Activated naive CD4-positive, alpha-beta T cell treated with anti-CD3 and anti-CD28 coated beads for 36 hours (primary cell): ENCODE measurements at regions not wholly inside any gene's neighbourhood (a gene's known extent, or its start where the extent isn't known, plus 50 kb on each side); places are given as distances from the start of the nearest gene placed in this dataset.

Experiments
- CTCF ChIA-PET: fragments of 350-600 bp; sonication (Branson Sonifier 250); formaldehyde crosslinking; loops from one replicate; lab custom pipeline; 2021; ENCODE audit warnings: antibody characterized with exemption; lab: Charles Lee
- DNase-seq: peaks from one replicate; pipeline ENCODE4 v3.0.0-alpha.2; 2020
- H3K27ac Mint-ChIP-seq: one replicate; pipeline ENCODE4 v1.8.0; 2021; ENCODE audit warnings: mild to moderate bottlenecking, mixed read lengths
- H3K27me3 Mint-ChIP-seq: one replicate; pipeline ENCODE4 v1.8.0; 2021; ENCODE audit warnings: low read depth, mixed read lengths
- H3K36me3 Mint-ChIP-seq: one replicate; pipeline ENCODE4 v1.8.0; 2021; ENCODE audit warnings: low read depth, mixed read lengths
- H3K4me1 Mint-ChIP-seq: one replicate; pipeline ENCODE4 v1.8.0; 2021; ENCODE audit warnings: low read depth, mixed read lengths
- H3K4me3 Mint-ChIP-seq: one replicate; pipeline ENCODE4 v1.8.0; 2021; ENCODE audit warnings: mild to moderate bottlenecking, moderate library complexity, mixed read lengths
- H3K9me3 Mint-ChIP-seq: one replicate; pipeline ENCODE4 v1.8.0; 2021; ENCODE audit warnings: mixed read lengths
- intact Hi-C: fragments of 100-400 bp; cut with micrococcal nuclease; formaldehyde crosslinking; loops from one replicate; pipeline ENCODE4 v1.15.1; 2023

GRCh38 chr16:85326794-85327181 is 214.5 kb upstream of the CIBAR2 start:
- CTCF ChIA-PET = no interaction called here
- DNase-seq = no peak
- H3K27ac Mint-ChIP-seq = no peak overlapping the region
- H3K4me3 Mint-ChIP-seq = no peak overlapping the region
- H3K4me1 Mint-ChIP-seq = peaks cover 5% of the 10 kb centered on the region
- H3K36me3 Mint-ChIP-seq = no peaks in the 10 kb centered on the region
- intact Hi-C loops = no loop called here
- H3K27me3 Mint-ChIP-seq = peaks cover 4% of the 10 kb centered on the region
- no peaks in the 10 kb centered on the region for H3K9me3 Mint-ChIP-seq

DNA sequence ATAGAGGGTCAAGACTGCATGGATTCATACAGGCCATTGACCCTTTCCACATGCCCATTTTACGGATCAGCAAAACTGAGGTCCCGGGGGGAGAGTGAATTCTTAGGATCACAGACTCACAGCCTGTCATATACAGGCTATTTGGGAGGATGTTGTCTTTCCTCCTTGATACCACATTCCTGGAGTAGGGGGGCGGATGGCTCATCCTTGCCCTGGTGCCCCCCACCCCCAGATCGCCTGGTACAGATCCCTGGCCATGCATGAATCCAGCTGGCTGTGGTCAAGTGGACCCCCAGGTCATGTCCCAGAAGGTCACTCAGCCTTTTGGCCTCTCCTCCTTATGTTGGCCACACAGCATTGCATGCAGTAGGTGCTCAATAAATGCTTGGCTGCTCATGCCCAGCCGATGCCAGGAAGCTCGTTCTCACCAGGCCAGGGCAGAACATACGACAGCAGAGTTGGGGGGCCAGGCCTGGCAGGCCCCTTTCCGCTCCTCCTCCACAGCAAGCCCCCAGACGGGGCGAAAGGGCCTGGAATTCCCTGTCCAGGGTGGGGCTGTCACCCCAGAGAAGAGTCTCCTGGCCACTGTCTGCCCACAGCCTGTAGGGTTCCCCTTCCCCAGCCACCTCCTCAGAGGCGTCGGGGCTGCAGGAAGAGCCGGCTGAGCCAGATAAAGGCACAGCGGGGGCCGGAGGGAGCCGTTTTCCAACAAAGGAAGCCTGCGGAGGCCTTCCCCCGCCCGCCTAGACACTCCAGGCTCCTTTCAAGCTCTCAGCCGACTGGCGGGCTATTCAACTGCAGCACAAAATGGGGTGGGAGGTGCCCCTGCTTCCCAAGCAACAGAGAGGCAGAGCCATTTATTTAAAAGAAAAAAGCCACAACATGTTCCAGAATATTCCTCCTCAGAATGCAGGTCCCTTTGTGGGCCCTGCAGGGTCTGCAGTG is 215.7 kb upstream of the CIBAR2 start:
- H3K4me1 Mint-ChIP-seq = peaks cover 5% of the 10 kb centered on the region
- DNase-seq = no peak

GRCh38 chr16:85328676-85329058 is 216.4 kb upstream of the CIBAR2 start:
- intact Hi-C loops = no loop called here
- H3K36me3 Mint-ChIP-seq = no peaks in the 10 kb centered on the region
- H3K27ac Mint-ChIP-seq = no peak overlapping the region
- no peak overlapping the region for H3K4me3 Mint-ChIP-seq
- no peaks in the 10 kb centered on the region for H3K9me3 Mint-ChIP-seq
- DNase-seq = no peak
- H3K27me3 Mint-ChIP-seq = peaks cover 4% of the 10 kb centered on the region
- CTCF ChIA-PET = interaction anchor here (0.6 kb wide), 1 partner anchor 241 kb away, joined by 3 read pairs; no protein-coding TSS in a partner anchor
- peaks cover 5% of the 10 kb centered on the region for H3K4me1 Mint-ChIP-seq

More for the DNA sequence above, 215.7 kb upstream of the CIBAR2 start:
- peaks cover 4% of the 10 kb centered on the region for H3K27me3 Mint-ChIP-seq
- no peaks in the 10 kb centered on the region for H3K9me3 Mint-ChIP-seq
- no peaks in the 10 kb centered on the region for H3K36me3 Mint-ChIP-seq
- intact Hi-C loops = no loop called here
- no peak overlapping the region for H3K4me3 Mint-ChIP-seq
- no peak overlapping the region for H3K27ac Mint-ChIP-seq
- CTCF ChIA-PET = interaction anchor here (0.8 kb wide), 1 partner anchor 21 kb away, joined by 3 read pairs; no protein-coding TSS in a partner anchor

GRCh38 chr16:85329059-85329812 is 217.0 kb upstream of the CIBAR2 start:
- Mint-ChIP-seq H3K4me1 (peaks cover 5% of the 10 kb centered on the region), H3K27me3 (peaks cover 4% of the 10 kb centered on the region), H3K4me3 (no peak overlapping the region), H3K27ac (no peak overlapping the region), H3K9me3 (no peaks in the 10 kb centered on the region), H3K36me3 (no peaks in the 10 kb centered on the region)
- CTCF ChIA-PET = interaction anchor here (0.6 to 2.0 kb wide), 3 partner anchors 9 to 242 kb away, joined by 3 to 17 read pairs (median 3); no protein-coding TSS in a partner anchor
- DNase-seq = no peak
- intact Hi-C loops = no loop called here

DNA sequence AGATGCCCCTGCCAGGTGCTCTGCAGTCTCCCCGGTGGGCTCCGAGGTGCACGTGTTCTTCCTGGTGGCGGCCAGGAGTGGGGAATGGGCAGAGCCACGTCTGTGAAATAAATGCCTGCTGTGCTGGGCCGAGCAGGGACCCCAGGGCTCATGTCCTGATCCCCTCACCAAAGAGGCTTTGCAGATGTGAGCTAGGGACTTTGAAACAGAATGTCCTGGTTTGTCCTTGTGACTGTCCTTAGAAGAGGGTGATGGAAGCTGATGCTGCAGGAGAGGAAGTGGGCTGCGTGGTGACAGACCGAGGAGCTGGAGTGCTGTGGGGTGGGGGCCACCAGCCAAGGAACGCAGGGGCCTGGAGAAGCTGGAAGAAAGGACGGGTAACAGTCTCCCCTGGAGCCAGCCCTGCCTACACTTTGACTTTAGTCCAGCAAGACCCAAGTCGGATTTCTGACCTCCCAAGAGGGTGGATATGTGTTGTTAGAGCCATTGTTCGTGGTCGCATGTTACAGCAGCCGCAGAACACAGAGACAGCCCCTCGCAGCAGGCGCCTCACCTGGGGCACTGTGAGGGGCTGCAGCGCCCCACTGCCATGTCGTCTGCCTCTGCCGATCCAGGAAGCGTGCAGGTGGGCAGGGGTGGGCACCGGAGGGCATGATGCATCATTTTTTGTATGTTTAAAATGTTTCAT is 217.9 kb upstream of the CIBAR2 start:
- H3K27ac Mint-ChIP-seq = no peak overlapping the region
- H3K4me3 Mint-ChIP-seq = no peak overlapping the region
- no peaks in the 10 kb centered on the region for H3K36me3 Mint-ChIP-seq
- no peaks in the 10 kb centered on the region for H3K9me3 Mint-ChIP-seq
- H3K27me3 Mint-ChIP-seq = peaks cover 4% of the 10 kb centered on the region
- H3K4me1 Mint-ChIP-seq = peaks cover 8% of the 10 kb centered on the region
- intact Hi-C loops = loop anchor here (1.0 kb wide), 1 partner anchor 27 kb away; no protein-coding TSS in a partner anchor
- no peak for DNase-seq
- CTCF ChIA-PET = interaction anchor here (0.6 to 2.0 kb wide), 4 partner anchors 8 to 95 kb away, joined by 3 to 17 read pairs (median 3); no protein-coding TSS in a partner anchor

DNA sequence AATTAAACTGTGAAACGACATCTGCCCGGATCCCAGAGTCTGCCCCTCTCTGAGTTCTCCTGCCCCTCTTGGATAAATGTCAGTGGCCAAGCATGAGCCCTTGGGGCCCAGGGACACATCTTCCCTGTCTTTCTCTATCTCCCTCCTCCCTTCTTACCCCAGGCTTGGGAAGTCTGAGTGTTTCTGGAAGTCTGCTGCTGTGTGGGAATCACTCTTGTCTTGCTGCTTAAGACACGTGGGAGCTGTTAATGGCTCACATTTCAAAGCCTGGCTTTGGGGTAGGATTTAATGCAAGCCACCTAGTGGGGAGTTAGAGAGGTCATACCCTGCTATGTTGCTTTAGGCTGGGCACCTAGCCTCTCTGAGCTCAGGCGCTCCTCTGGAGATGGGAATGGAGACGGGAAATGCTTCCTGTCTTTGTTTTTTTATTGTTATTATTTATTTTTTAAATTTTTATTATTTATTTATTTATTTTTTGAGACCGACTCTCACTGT is 218.5 kb upstream of the CIBAR2 start:
- Mint-ChIP-seq H3K27ac (no peak overlapping the region), H3K27me3 (peaks cover 4% of the 10 kb centered on the region), H3K9me3 (no peaks in the 10 kb centered on the region), H3K36me3 (no peaks in the 10 kb centered on the region), H3K4me3 (no peak overlapping the region), H3K4me1 (peaks cover 12% of the 10 kb centered on the region)
- intact Hi-C loops = loop anchor here (1.0 kb wide), 1 partner anchor 27 kb away; no protein-coding TSS in a partner anchor
- CTCF ChIA-PET = interaction anchor here (0.6 to 2.0 kb wide), 4 partner anchors 8 to 94 kb away, joined by 3 to 17 read pairs (median 3); no protein-coding TSS in a partner anchor
- peak; percentile 26 for DNase-seq

GRCh38 chr16:85331688-85332087 is 219.4 kb upstream of the CIBAR2 start:
- no peak overlapping the region for H3K27ac Mint-ChIP-seq
- CTCF ChIA-PET = interaction anchor here (0.7 to 2.0 kb wide), 3 partner anchors 17 to 88 kb away, joined by 3 to 17 read pairs (median 3); no protein-coding TSS in a partner anchor
- no peaks in the 10 kb centered on the region for H3K9me3 Mint-ChIP-seq
- H3K27me3 Mint-ChIP-seq = peaks cover 4% of the 10 kb centered on the region
- intact Hi-C loops = no loop called here
- H3K4me1 Mint-ChIP-seq = peaks cover 12% of the 10 kb centered on the region
- DNase-seq = no peak
- H3K36me3 Mint-ChIP-seq = no peaks in the 10 kb centered on the region
- no peak overlapping the region for H3K4me3 Mint-ChIP-seq

GRCh38 chr16:85332175-85332574 is 219.9 kb upstream of the CIBAR2 start:
- no peaks in the 10 kb centered on the region for H3K36me3 Mint-ChIP-seq
- CTCF ChIA-PET = interaction anchor here (0.7 kb wide), 1 partner anchor 87 kb away, joined by 3 read pairs; no protein-coding TSS in a partner anchor
- peaks cover 12% of the 10 kb centered on the region for H3K4me1 Mint-ChIP-seq
- H3K27me3 Mint-ChIP-seq = peaks cover 4% of the 10 kb centered on the region
- intact Hi-C loops = no loop called here
- DNase-seq = no peak
- no peak overlapping the region for H3K4me3 Mint-ChIP-seq
- H3K9me3 Mint-ChIP-seq = no peaks in the 10 kb centered on the region
- no peak overlapping the region for H3K27ac Mint-ChIP-seq

- Mint-ChIP-seq H3K27me3 (peaks cover 4% of the 10 kb centered on the region), H3K4me3 (no peak overlapping the region), H3K27ac (no peak overlapping the region), H3K9me3 (no peaks in the 10 kb centered on the region), H3K4me1 (peaks cover 12% of the 10 kb centered on the region), H3K36me3 (no peaks in the 10 kb centered on the region)
- intact Hi-C loops = no loop called here
- DNase-seq = no peak
- CTCF ChIA-PET = interaction anchor here (2.2 kb wide), 1 partner anchor 29 kb away, joined by 5 read pairs; no protein-coding TSS in a partner anchor
Measured at GRCh38 chr16:85333337-85333736, 221.1 kb upstream of the CIBAR2 start.

DNA sequence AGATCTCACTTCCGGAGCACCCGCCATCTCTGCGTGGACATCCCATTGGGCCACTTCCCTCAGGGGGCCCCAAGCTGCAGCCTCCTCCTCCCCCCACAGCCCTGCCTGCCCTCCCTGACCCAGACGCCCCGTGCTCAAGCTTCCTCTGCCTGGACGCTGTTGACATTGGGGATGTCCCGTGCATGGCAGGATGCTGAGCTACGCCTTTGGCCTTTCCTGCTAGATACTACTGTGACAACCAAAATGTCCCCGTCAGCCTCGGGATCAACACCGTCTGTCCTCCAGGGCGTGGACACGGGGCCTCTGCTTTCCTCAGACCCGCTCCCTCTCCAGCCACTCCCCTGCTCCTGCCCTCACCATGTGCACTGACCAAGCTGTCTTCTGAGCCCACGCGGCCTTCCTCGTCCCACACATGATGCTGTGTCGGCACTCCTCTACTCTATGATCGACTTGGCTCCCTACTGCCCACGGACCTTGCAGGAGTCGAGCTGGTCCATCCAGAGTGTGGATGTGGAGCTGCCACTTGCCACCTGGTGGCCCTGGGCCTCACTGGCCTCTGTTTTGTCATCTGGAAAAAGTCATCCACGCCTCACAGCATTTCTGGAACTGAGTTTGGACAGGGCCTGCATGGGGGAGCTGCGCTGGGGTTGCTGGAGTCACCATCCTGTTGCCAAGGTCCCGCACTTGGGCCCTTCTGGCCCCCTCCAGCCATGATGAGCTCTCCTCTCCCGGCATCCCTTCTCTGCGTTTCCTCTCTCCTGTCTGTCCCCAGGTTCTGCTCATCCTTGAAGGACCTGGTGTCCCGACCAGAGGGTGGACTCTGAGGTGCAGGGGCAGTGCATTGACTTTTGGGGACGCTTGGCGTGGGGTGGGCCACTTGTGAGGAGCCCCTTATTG is 221.7 kb upstream of the CIBAR2 start:
- intact Hi-C loops = no loop called here
- Mint-ChIP-seq H3K27ac (no peak overlapping the region), H3K4me3 (no peak overlapping the region), H3K36me3 (no peaks in the 10 kb centered on the region), H3K27me3 (peaks cover 4% of the 10 kb centered on the region), H3K4me1 (peaks cover 12% of the 10 kb centered on the region), H3K9me3 (no peaks in the 10 kb centered on the region)
- CTCF ChIA-PET = interaction anchor here (0.9 to 2.2 kb wide), 4 partner anchors 11 to 86 kb away, joined by 3 to 5 read pairs (median 4); no protein-coding TSS in a partner anchor
- no peak for DNase-seq
